Activated naive CD4-positive, alpha-beta T cell treated with anti-CD3 and anti-CD28 coated beads, Interleukin-2, amount 10 ng/mL, durations not matched to agents 7 days and 5 days (primary cell): ENCODE measurements at regions not wholly inside any gene's neighbourhood (a gene's known extent, or its start where the extent isn't known, plus 50 kb on each side); places are given as distances from the start of the nearest gene placed in this dataset.

Experiments used
- CTCF ChIA-PET: fragments of 350-600 bp; sonication (Branson Sonifier 250); formaldehyde crosslinking; loops from one replicate; lab custom pipeline; 2021; ENCODE audit warnings: antibody characterized with exemption; lab: Charles Lee
- DNase-seq: peaks from one replicate; pipeline ENCODE4 v3.0.0-alpha.2; 2020
- H3K27ac Mint-ChIP-seq: one replicate; pipeline ENCODE4 v1.8.0; 2021; ENCODE audit warnings: mild to moderate bottlenecking, moderate library complexity, mixed read lengths
- H3K27me3 Mint-ChIP-seq: one replicate; pipeline ENCODE4 v1.8.0; 2021; ENCODE audit warnings: mild to moderate bottlenecking, mixed read lengths
- H3K36me3 Mint-ChIP-seq: one replicate; pipeline ENCODE4 v1.8.0; 2021; ENCODE audit warnings: mixed read lengths
- H3K4me1 Mint-ChIP-seq: one replicate; pipeline ENCODE4 v1.8.0; 2021; ENCODE audit warnings: mixed read lengths
- H3K4me3 Mint-ChIP-seq: one replicate; pipeline ENCODE4 v1.8.0; 2021; ENCODE audit warnings: mild to moderate bottlenecking, moderate library complexity, mixed read lengths
- H3K9me3 Mint-ChIP-seq: one replicate; pipeline ENCODE4 v1.8.0; 2021; ENCODE audit warnings: mixed read lengths

- no peak for DNase-seq
- H3K9me3 Mint-ChIP-seq, result no peaks in the 10 kb centered on the region
- H3K4me1 Mint-ChIP-seq, result no peaks in the 10 kb centered on the region
- H3K4me3 Mint-ChIP-seq, result no peak overlapping the region
- no peaks in the 10 kb centered on the region for H3K27me3 Mint-ChIP-seq
- CTCF ChIA-PET, result no interaction called here
- no peaks in the 10 kb centered on the region for H3K36me3 Mint-ChIP-seq
- H3K27ac Mint-ChIP-seq, result no peak overlapping the region
Measured at GRCh38 chr3:117688583-117688982, 979.0 kb downstream of the TUSC7 start.

- CTCF ChIA-PET, result no interaction called here
- no peak overlapping the region for H3K27ac Mint-ChIP-seq
- no peak overlapping the region for H3K4me3 Mint-ChIP-seq
- no peaks in the 10 kb centered on the region for H3K36me3 Mint-ChIP-seq
- no peaks in the 10 kb centered on the region for H3K27me3 Mint-ChIP-seq
- no peak for DNase-seq
- H3K4me1 Mint-ChIP-seq, result no peaks in the 10 kb centered on the region
- peaks cover 3% of the 10 kb centered on the region for H3K9me3 Mint-ChIP-seq
Measured at GRCh38 chr3:117691526-117691925, 981.9 kb downstream of the TUSC7 start.

GRCh38 chr3:117692416-117692995, 982.9 kb downstream of the TUSC7 start:
- Mint-ChIP-seq H3K4me3 (no peak overlapping the region), H3K9me3 (peaks cover 5% of the 10 kb centered on the region), H3K36me3 (no peaks in the 10 kb centered on the region), H3K4me1 (no peaks in the 10 kb centered on the region), H3K27ac (no peak overlapping the region), H3K27me3 (no peaks in the 10 kb centered on the region)
- CTCF ChIA-PET, result no interaction called here
- no peak for DNase-seq

DNA sequence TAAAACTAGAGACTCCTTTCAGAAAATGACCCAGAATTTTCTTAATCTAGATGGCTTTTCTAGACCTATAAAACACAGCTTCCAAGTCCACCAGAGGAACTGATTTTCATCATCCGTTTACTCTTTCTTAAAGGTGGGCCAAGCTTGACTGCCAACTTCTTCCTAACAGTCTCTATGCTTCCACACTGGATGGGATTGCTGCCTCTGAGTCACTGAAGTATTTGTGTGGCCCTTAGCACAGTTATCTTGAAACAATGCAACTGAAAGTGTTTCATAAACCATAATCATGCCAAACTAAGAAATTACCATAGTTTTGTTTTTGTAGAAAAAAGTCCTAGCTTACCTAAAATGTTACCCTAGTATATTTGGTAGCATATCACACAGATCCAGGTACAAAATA, 985.7 kb downstream of the TUSC7 start:
- H3K9me3 Mint-ChIP-seq, result peaks cover 5% of the 10 kb centered on the region
- no peaks in the 10 kb centered on the region for H3K36me3 Mint-ChIP-seq
- DNase-seq, result no peak
- no peaks in the 10 kb centered on the region for H3K4me1 Mint-ChIP-seq
- CTCF ChIA-PET, result no interaction called here
- no peaks in the 10 kb centered on the region for H3K27me3 Mint-ChIP-seq
- no peak overlapping the region for H3K27ac Mint-ChIP-seq
- H3K4me3 Mint-ChIP-seq, result no peak overlapping the region

GRCh38 chr3:117695871-117696645, 986.5 kb downstream of the TUSC7 start:
- CTCF ChIA-PET, result no interaction called here

DNA sequence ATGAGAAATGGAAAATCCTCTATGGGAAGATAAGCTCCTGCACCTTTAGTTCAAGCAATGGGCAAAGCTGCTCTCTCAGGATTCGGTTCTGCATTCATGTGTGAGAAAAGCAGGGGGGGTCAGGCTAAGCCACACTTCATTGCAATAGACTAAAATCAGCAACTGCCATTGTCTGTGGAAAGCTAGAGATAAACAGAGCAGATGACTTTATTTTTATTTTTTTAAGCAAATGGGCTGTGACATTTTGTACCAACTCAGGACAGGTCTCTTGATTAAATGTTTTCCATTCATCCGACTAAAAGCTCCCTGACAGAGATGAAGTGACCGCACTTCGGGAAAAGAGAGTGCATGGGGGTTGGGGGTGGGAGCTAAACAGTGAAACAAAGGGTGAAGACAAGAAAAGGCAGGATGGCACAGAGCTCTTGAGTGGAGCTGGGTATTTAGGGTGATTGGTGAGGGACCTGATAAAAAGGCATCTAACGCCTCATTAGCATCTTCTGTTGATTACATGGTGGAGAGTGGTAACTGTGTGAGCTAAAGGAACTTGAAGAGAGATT, 987.4 kb downstream of the TUSC7 start:
- Mint-ChIP-seq H3K9me3 (peaks cover 5% of the 10 kb centered on the region), H3K36me3 (no peaks in the 10 kb centered on the region), H3K4me1 (no peaks in the 10 kb centered on the region), H3K4me3 (no peak overlapping the region), H3K27me3 (no peaks in the 10 kb centered on the region), H3K27ac (no peak overlapping the region)
- no peak for DNase-seq
- CTCF ChIA-PET, result no interaction called here

More at GRCh38 chr3:117695871-117696645, 986.5 kb downstream of the TUSC7 start:
- H3K4me3 Mint-ChIP-seq, result no peak overlapping the region
- no peaks in the 10 kb centered on the region for H3K36me3 Mint-ChIP-seq
- no peak for DNase-seq
- no peaks in the 10 kb centered on the region for H3K4me1 Mint-ChIP-seq
- no peak overlapping the region for H3K27ac Mint-ChIP-seq
- peaks cover 5% of the 10 kb centered on the region for H3K9me3 Mint-ChIP-seq
- no peaks in the 10 kb centered on the region for H3K27me3 Mint-ChIP-seq

DNA sequence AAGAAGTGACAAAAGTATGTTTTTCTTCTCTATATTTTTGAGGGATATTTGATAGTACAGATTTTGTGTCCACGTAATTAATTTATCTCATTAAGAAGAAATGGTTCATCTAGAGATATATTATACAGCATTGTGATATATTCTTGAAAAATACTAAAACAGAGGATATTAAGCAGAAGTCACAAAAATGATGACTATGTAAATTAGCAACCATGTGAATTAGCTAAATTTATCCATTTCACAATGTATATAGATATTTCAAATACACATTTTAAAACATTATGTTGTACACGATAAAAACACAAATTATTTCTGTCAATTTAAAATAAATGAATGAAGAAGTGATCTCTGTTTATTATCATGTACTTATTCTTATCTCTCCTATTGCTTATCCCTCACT, 989.5 kb downstream of the TUSC7 start:
- peaks cover 5% of the 10 kb centered on the region for H3K9me3 Mint-ChIP-seq
- no peaks in the 10 kb centered on the region for H3K4me1 Mint-ChIP-seq
- no peak overlapping the region for H3K4me3 Mint-ChIP-seq
- CTCF ChIA-PET, result no interaction called here
- H3K27ac Mint-ChIP-seq, result no peak overlapping the region
- no peak for DNase-seq
- no peaks in the 10 kb centered on the region for H3K27me3 Mint-ChIP-seq
- H3K36me3 Mint-ChIP-seq, result no peaks in the 10 kb centered on the region

- CTCF ChIA-PET, result no interaction called here
- peaks cover 2% of the 10 kb centered on the region for H3K9me3 Mint-ChIP-seq
- no peaks in the 10 kb centered on the region for H3K36me3 Mint-ChIP-seq
- no peak for DNase-seq
- no peaks in the 10 kb centered on the region for H3K4me1 Mint-ChIP-seq
- H3K27me3 Mint-ChIP-seq, result no peaks in the 10 kb centered on the region
- no peak overlapping the region for H3K27ac Mint-ChIP-seq
- no peak overlapping the region for H3K4me3 Mint-ChIP-seq
Measured at GRCh38 chr3:117700573-117701360, 991.2 kb downstream of the TUSC7 start.

GRCh38 chr3:117705011-117705410, 995.4 kb downstream of the TUSC7 start:
- H3K36me3 Mint-ChIP-seq, result no peaks in the 10 kb centered on the region
- no peak overlapping the region for H3K4me3 Mint-ChIP-seq
- DNase-seq, result no peak
- no peaks in the 10 kb centered on the region for H3K9me3 Mint-ChIP-seq
- no peaks in the 10 kb centered on the region for H3K4me1 Mint-ChIP-seq
- no peaks in the 10 kb centered on the region for H3K27me3 Mint-ChIP-seq
- no peak overlapping the region for H3K27ac Mint-ChIP-seq
- CTCF ChIA-PET, result no interaction called here

DNA sequence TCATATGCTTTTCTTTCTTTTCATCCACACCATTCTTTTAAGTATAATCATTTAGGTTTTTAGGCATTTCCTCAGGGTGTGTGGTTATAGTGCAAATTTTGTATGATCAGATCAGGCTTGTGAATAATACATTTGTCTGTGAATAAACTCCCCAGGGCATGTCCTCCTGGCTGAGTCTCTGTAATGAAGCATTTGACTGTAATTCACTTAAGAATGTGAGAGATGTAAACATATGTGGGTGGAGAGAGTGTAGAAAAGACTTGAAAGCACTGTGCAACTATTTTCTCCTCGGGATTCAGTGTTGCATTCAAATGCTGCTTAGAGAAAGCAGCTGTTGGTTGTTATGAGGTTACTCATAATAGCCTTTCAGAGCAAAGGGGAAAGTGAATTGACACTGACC, 996.5 kb downstream of the TUSC7 start:
- DNase-seq, result no peak
- no peaks in the 10 kb centered on the region for H3K4me1 Mint-ChIP-seq
- no peaks in the 10 kb centered on the region for H3K27me3 Mint-ChIP-seq
- H3K9me3 Mint-ChIP-seq, result no peaks in the 10 kb centered on the region
- H3K27ac Mint-ChIP-seq, result no peak overlapping the region
- CTCF ChIA-PET, result no interaction called here
- H3K36me3 Mint-ChIP-seq, result no peaks in the 10 kb centered on the region
- no peak overlapping the region for H3K4me3 Mint-ChIP-seq

DNA sequence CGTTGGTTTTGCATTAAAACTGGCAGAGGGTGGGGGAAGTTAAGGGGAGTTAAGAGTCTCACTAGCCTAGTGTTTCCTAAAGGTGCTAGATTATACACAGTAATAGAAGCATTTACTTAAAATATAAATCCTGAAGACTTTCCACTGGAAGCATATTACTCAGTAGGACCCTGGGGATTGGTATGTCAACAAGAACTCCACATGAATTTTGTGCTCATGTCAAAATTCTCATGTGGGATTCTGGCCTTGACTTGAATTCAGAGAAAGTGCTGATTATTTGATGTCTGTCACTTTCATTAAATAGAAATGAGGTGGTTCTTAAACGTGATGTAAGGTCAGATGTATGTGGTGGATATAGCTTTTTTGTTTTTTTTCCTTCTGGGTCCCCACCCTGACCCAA, 997.2 kb downstream of the TUSC7 start:
- CTCF ChIA-PET, result no interaction called here
- Mint-ChIP-seq H3K4me3 (no peak overlapping the region), H3K9me3 (no peaks in the 10 kb centered on the region), H3K27ac (no peak overlapping the region), H3K27me3 (no peaks in the 10 kb centered on the region), H3K4me1 (no peaks in the 10 kb centered on the region), H3K36me3 (no peaks in the 10 kb centered on the region)
- no peak for DNase-seq

DNA sequence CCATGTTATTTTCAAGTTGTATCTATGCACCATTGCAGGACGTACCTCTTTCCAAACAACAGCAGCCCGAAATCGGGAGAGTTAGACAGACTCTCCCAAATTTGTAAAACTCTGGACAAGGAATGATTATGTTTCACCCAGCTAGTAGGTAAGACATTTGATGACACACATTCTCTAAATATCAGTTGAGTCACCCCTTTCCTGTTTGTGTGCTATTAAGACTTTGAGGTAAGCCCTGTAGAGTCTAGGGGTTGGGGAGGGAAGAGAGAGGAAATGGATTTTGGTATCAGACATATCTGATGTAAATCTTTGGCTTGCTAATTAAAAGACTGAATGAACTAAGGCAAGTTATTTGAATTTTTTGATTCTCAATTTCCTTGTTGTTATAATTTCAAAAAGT, 999.0 kb downstream of the TUSC7 start:
- Mint-ChIP-seq H3K9me3 (no peaks in the 10 kb centered on the region), H3K36me3 (no peaks in the 10 kb centered on the region), H3K4me1 (no peaks in the 10 kb centered on the region), H3K27me3 (no peaks in the 10 kb centered on the region), H3K27ac (no peak overlapping the region), H3K4me3 (no peak overlapping the region)
- CTCF ChIA-PET, result interaction anchor here (1.0 kb wide), 1 partner anchor 14 kb away, joined by 3 read pairs; no protein-coding TSS in a partner anchor
- no peak for DNase-seq

GRCh38 chr3:117709108-117709507, 999.5 kb downstream of the TUSC7 start:
- CTCF ChIA-PET, result interaction anchor here (1.0 kb wide), 1 partner anchor 13 kb away, joined by 3 read pairs; no protein-coding TSS in a partner anchor
- H3K4me3 Mint-ChIP-seq, result no peak overlapping the region
- DNase-seq, result no peak
- H3K27me3 Mint-ChIP-seq, result no peaks in the 10 kb centered on the region
- H3K36me3 Mint-ChIP-seq, result no peaks in the 10 kb centered on the region
- H3K9me3 Mint-ChIP-seq, result no peaks in the 10 kb centered on the region
- H3K27ac Mint-ChIP-seq, result no peak overlapping the region
- H3K4me1 Mint-ChIP-seq, result no peaks in the 10 kb centered on the region

GRCh38 chr3:117710501-117710900, 1000.9 kb downstream of the TUSC7 start:
- CTCF ChIA-PET, result no interaction called here

More at GRCh38 chr3:117710501-117710900, 1000.9 kb downstream of the TUSC7 start:
- Mint-ChIP-seq H3K27ac (no peak overlapping the region), H3K4me1 (no peaks in the 10 kb centered on the region), H3K36me3 (no peaks in the 10 kb centered on the region), H3K9me3 (no peaks in the 10 kb centered on the region), H3K27me3 (no peaks in the 10 kb centered on the region), H3K4me3 (no peak overlapping the region)
- no peak for DNase-seq
